Left renal cortex interstitium (tissue), 4 donors: ENCODE measurements at regions not wholly inside any gene's neighbourhood (a gene's known extent, or its start where the extent isn't known, plus 50 kb on each side); places are given as distances from the start of the nearest gene placed in this dataset.

Experiments
- DNase-seq, 4 donors: peaks; one replicate each; pipeline ENCODE4 v3.0.0-alpha.2; 2013; ENCODE audit warnings: low read depth in 4 of 4, low spot score in 2 of 4, missing footprints in 1 of 4

- DNase-seq: no peak
Measured at GRCh38 chr3:139197251-139197650, 146.6 kb upstream of the MRPS22 start.

- no peak for DNase-seq
Measured at GRCh38 chr3:139198186-139198585, 145.6 kb upstream of the MRPS22 start.

GRCh38 chr3:139198929-139199328 lies 144.9 kb upstream of the MRPS22 start:
- DNase-seq: no peak

GRCh38 chr3:139199421-139200010 lies 144.3 kb upstream of the MRPS22 start:
- no peak for DNase-seq

- no peak for DNase-seq
Measured at GRCh38 chr3:139201446-139202225, 142.2 kb upstream of the MRPS22 start.

GRCh38 chr3:139202226-139202958 lies 141.4 kb upstream of the MRPS22 start:
- peak in 3 of 4 donors; percentile 16 to 28 (median 18) for DNase-seq

GRCh38 chr3:139202959-139203349 lies 140.9 kb upstream of the MRPS22 start:
- DNase-seq: no peak

GRCh38 chr3:139203752-139204151 lies 140.1 kb upstream of the MRPS22 start:
- DNase-seq: no peak

- DNase-seq: no peak
Measured at GRCh38 chr3:139204728-139205127, 139.1 kb upstream of the MRPS22 start.

- peak in 1 of 4 donors; percentile 6 for DNase-seq
Measured at GRCh38 chr3:139213936-139214335, 129.9 kb upstream of the MRPS22 start.

- DNase-seq: no peak
Measured at GRCh38 chr3:139216958-139217357, 126.9 kb upstream of the MRPS22 start.

GRCh38 chr3:139217633-139218032 lies 126.2 kb upstream of the MRPS22 start:
- no peak for DNase-seq

GRCh38 chr3:139218046-139218445 lies 125.8 kb upstream of the MRPS22 start:
- DNase-seq: no peak

- no peak for DNase-seq
Measured at GRCh38 chr3:139219463-139219862, 124.4 kb upstream of the MRPS22 start.

GRCh38 chr3:139222100-139222657 lies 121.6 kb upstream of the MRPS22 start:
- DNase-seq: no peak

GRCh38 chr3:139225548-139225947 lies 118.3 kb upstream of the MRPS22 start:
- DNase-seq: no peak

GRCh38 chr3:139226731-139227130 lies 117.1 kb upstream of the MRPS22 start:
- DNase-seq: no peak

GRCh38 chr3:139227165-139227564 lies 116.7 kb upstream of the MRPS22 start:
- DNase-seq: no peak

GRCh38 chr3:139227827-139228226 lies 116.0 kb upstream of the MRPS22 start:
- no peak for DNase-seq

- no peak for DNase-seq
Measured at GRCh38 chr3:139230391-139230790, 113.4 kb upstream of the MRPS22 start.

- DNase-seq: no peak
Measured at GRCh38 chr3:139231555-139232281, 112.1 kb upstream of the MRPS22 start.
